HG02763 (cell line): ENCODE measurements at regions not wholly inside any gene's neighbourhood (a gene's known extent, or its start where the extent isn't known, plus 50 kb on each side); places are given as distances from the start of the nearest gene placed in this dataset.
"Not testable (repeated sequence)": the region's sequence is repeated elsewhere in the genome, so short reads cannot be mapped to it uniquely, and the experiment has no call there.

Experiments
- ATAC-seq: cut with Tn5 transposase; IDR thresholded peaks from one replicate; pipeline ENCODE4 v1.9.1; 2021; ENCODE audit warnings: mild to moderate bottlenecking, moderate library complexity; ENCODE audit not compliant: unreplicated experiment

- not testable (repeated sequence) for ATAC-seq
These were observed 89.7 kb upstream of the SETMAR start for GRCh38 chr3:4213420-4213819.

- not testable (repeated sequence) for ATAC-seq
These were observed 86.2 kb upstream of the SETMAR start for GRCh38 chr3:4216974-4217373.

GRCh38 chr3:4218456-4219226, 84.5 kb upstream of the SETMAR start:
- no peak for ATAC-seq

GRCh38 chr3:4219227-4219568, 84.0 kb upstream of the SETMAR start:
- no peak for ATAC-seq

- no peak for ATAC-seq
These were observed 83.1 kb upstream of the SETMAR start for GRCh38 chr3:4220065-4220464.

GRCh38 chr3:4222574-4223175, 80.5 kb upstream of the SETMAR start:
- no peak for ATAC-seq

GRCh38 chr3:4223777-4224176, 79.4 kb upstream of the SETMAR start:
- ATAC-seq: no peak

GRCh38 chr3:4224331-4224730, 78.8 kb upstream of the SETMAR start:
- no peak for ATAC-seq

- no peak for ATAC-seq
These were observed 78.1 kb upstream of the SETMAR start for GRCh38 chr3:4225005-4225471.

- no peak for ATAC-seq
These were observed 74.9 kb upstream of the SETMAR start for GRCh38 chr3:4228295-4228694.

GRCh38 chr3:4231041-4231440, 72.1 kb upstream of the SETMAR start:
- no peak for ATAC-seq

- ATAC-seq: no peak
These were observed 70.4 kb upstream of the SETMAR start for GRCh38 chr3:4232798-4233197.

GRCh38 chr3:4233488-4233887, 69.7 kb upstream of the SETMAR start:
- no peak for ATAC-seq

- ATAC-seq: no peak
These were observed 68.3 kb upstream of the SETMAR start for GRCh38 chr3:4234889-4235288.

GRCh38 chr3:4235690-4236089, 67.5 kb upstream of the SETMAR start:
- ATAC-seq: no peak

- ATAC-seq: no peak
These were observed 61.5 kb upstream of the SETMAR start for GRCh38 chr3:4241595-4242170.

- ATAC-seq: no peak
These were observed 57.5 kb upstream of the SETMAR start for GRCh38 chr3:4245671-4246070.

- no peak for ATAC-seq
These were observed 55.8 kb upstream of the SETMAR start for GRCh38 chr3:4247391-4247790.

- no peak for ATAC-seq
These were observed 53.1 kb upstream of the SETMAR start for GRCh38 chr3:4250064-4250463.

GRCh38 chr3:4251412-4251811, 51.8 kb upstream of the SETMAR start:
- ATAC-seq: no peak

- not testable (repeated sequence) for ATAC-seq
These were observed 49.9 kb upstream of the SETMAR start for GRCh38 chr3:4253072-4253832.
